ENCODE measurements at regions not wholly inside any gene's neighbourhood (a gene's known extent, or its start where the extent isn't known, plus 50 kb on each side); places are given as distances from the start of the nearest gene placed in this dataset.

DNA sequence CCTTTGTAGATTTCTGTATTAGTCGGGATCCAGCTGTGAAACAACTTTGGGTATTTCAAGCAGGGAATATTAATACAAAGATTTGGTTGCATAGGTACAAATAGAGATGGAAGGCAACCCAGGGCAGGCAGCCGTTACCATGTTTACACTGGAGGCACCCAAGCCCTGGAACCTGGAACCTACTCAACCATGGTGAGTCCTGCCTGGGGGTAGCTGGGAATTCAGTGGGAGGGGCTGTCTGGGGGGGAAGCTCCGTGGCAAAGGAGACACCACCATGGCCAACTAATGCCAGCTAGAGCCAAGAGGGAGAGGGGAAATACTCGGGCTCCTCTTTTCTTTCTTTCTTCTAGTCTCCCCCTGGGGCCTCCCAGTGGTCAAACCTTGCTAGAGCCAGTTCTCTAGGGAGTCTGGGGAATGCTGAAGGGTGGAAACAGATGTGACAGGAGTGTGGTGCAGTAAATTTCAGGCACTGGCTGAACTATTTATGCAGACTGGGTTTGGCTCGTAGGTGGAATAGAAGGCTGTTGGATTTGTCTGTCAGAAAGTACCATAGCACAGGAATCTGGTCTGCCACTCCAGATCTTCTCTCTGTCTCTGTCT lies 91.9 kb upstream of the CACNA1E start:
- DNase-seq (no peak), ATAC-seq (no peak)
- TF ChIP-seq, protein P1, sequence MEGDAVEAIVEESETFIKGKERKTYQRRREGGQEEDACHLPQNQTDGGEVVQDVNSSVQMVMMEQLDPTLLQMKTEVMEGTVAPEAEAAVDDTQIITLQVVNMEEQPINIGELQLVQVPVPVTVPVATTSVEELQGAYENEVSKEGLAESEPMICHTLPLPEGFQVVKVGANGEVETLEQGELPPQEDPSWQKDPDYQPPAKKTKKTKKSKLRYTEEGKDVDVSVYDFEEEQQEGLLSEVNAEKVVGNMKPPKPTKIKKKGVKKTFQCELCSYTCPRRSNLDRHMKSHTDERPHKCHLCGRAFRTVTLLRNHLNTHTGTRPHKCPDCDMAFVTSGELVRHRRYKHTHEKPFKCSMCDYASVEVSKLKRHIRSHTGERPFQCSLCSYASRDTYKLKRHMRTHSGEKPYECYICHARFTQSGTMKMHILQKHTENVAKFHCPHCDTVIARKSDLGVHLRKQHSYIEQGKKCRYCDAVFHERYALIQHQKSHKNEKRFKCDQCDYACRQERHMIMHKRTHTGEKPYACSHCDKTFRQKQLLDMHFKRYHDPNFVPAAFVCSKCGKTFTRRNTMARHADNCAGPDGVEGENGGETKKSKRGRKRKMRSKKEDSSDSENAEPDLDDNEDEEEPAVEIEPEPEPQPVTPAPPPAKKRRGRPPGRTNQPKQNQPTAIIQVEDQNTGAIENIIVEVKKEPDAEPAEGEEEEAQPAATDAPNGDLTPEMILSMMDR (IDR thresholded peaks at IDR 0.05), result no peak
- H3K4me1 ChIP-seq, result no peaks in the 10 kb centered on the region
- intact Hi-C loops (cut with DNase I), result no loop called here
- H3K4me3 ChIP-seq, result no peak overlapping the region
- no peak overlapping the region for H3K27ac ChIP-seq
- H3K36me3 ChIP-seq, result no peaks in the 10 kb centered on the region
- no peaks in the 10 kb centered on the region for H3K9me3 ChIP-seq
- H3K27me3 ChIP-seq, result peaks cover 0 to 4% of the 10 kb centered on the region in 2 donors

DNA sequence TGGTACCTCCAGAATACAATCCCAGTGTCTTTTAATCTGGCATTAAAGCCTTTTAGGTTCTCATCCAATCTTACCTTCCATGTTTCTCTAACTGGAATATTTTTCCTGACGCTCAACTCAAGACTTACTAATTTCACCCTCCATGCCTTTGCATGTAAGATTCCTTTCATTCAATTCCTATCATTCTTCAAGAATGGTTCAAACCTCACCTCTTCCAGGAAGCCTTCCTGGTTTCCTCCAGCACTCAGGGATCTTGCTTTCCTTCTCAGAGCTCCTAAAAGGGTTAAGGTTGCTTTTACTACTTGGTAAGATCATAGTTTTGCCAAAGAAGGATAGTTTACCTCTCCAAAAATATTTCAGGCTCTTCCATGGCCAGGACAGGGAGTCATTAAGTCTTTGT lies 91.2 kb upstream of the CACNA1E start:
- TF ChIP-seq, protein P1 (IDR thresholded peaks at IDR 0.05), result no peak
- H3K36me3 ChIP-seq, result no peaks in the 10 kb centered on the region
- intact Hi-C loops (cut with DNase I), result no loop called here
- H3K27ac ChIP-seq, result no peak overlapping the region
- H3K9me3 ChIP-seq, result no peaks in the 10 kb centered on the region
- no peak for ATAC-seq
- H3K27me3 ChIP-seq, result peaks cover 0 to 4% of the 10 kb centered on the region in 2 donors
- no peak for DNase-seq
- no peak overlapping the region for H3K4me3 ChIP-seq
- H3K4me1 ChIP-seq, result no peaks in the 10 kb centered on the region

DNA sequence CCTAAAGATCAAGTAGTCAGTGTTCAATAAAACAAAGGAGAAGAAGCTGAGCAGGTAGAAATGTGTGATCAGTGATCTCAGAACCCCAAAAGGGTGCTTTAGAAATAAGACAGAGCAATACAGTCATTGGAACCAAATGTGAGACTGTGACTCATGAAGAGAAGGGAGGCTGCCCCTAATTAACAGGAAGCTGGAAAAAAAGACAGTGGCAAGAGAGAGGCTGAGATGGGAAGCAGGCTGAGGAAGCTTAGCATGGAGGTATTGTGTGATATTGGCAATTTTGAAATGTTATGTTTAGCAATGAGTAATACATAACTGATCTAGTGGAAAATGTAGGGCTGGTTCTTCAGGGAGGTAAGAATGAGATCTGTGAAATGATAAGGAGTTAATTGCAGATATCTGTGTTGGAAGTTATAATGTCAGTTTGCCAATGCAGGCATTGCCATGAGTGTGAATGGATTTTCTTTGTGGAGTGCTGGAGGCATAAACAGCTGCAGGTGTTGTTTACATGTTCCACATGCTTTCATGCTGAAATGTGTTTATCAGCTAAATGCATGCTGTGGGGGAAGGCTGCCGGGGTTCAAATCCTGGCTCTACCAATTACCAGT lies 90.6 kb upstream of the CACNA1E start:
- Histone ChIP-seq H3K9me3 (no peaks in the 10 kb centered on the region), H3K27ac (no peak overlapping the region), H3K36me3 (no peaks in the 10 kb centered on the region), H3K4me3 (no peak overlapping the region), H3K27me3 (peaks cover 0 to 4% of the 10 kb centered on the region in 2 donors), H3K4me1 (no peaks in the 10 kb centered on the region)
- ATAC-seq (no peak), DNase-seq (no peak)
- intact Hi-C loops (cut with DNase I), result no loop called here
- TF ChIP-seq, protein P1 (IDR thresholded peaks at IDR 0.05), result no peak

DNA sequence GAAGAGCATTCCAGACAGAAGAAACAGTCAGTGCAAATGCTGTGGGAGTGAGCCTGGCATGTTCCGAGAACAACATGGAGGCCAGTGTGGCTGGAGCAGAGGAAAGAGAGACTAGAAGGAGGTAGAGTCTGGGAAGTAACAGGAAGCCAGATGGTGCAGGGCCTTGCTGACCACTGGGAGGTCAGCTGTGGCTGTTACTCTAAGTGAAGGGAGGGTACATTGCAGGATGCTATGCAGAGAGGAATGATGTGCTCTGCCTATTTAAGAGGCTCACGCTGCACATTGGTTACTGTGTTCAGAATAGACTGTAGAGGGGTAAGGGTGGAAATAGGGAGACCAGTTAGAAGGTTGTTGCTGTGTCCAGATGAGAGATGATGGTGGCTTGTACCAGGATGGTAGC lies 88.6 kb upstream of the CACNA1E start:
- Histone ChIP-seq H3K9me3 (no peaks in the 10 kb centered on the region), H3K4me3 (no peak overlapping the region), H3K4me1 (no peaks in the 10 kb centered on the region), H3K36me3 (no peaks in the 10 kb centered on the region), H3K27me3 (peaks cover 0 to 4% of the 10 kb centered on the region in 2 donors), H3K27ac (no peak overlapping the region)
- TF ChIP-seq, protein P1 (IDR thresholded peaks at IDR 0.05), result no peak
- ATAC-seq, result no peak
- DNase-seq, result no peak
- intact Hi-C loops (cut with DNase I), result no loop called here

DNA sequence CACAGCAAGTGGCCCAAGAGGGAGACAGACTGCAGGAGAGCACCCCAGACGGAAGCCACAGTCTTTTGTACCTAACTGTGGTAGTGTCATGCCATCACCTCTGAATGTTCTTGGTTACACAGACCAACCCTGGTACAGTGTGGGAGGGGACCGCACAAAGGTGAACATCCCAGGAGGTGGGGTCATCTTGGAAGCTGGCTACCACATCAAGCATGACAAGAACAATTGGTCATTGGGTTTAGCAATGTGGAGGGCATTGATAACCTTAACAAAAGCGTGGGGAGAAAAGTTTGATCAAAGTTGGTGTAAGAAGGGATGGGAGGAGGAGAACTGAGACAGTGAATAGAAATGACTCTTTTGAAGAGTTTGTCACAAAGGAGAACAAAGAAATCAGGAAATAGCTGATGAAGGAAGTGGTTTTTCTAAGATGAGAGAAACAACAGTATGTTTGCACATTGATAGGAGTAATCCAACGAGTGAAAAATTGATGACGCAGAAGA lies 87.1 kb upstream of the CACNA1E start:
- DNase-seq, result no peak
- H3K36me3 ChIP-seq, result no peaks in the 10 kb centered on the region
- H3K27me3 ChIP-seq, result no peaks in the 10 kb centered on the region
- H3K4me1 ChIP-seq, result no peaks in the 10 kb centered on the region
- TF ChIP-seq, protein P1 (IDR thresholded peaks at IDR 0.05), result no peak
- no peaks in the 10 kb centered on the region for H3K9me3 ChIP-seq
- no peak for ATAC-seq
- no peak overlapping the region for H3K27ac ChIP-seq
- no peak overlapping the region for H3K4me3 ChIP-seq
- intact Hi-C loops (cut with DNase I), result no loop called here
